ENCODE measurements at regions not wholly inside any gene's neighbourhood (a gene's known extent, or its start where the extent isn't known, plus 50 kb on each side); places are given as distances from the start of the nearest gene placed in this dataset.
A peak's percentile ranks its signal among the peaks of the same experiment; 100 is the strongest.

DNA sequence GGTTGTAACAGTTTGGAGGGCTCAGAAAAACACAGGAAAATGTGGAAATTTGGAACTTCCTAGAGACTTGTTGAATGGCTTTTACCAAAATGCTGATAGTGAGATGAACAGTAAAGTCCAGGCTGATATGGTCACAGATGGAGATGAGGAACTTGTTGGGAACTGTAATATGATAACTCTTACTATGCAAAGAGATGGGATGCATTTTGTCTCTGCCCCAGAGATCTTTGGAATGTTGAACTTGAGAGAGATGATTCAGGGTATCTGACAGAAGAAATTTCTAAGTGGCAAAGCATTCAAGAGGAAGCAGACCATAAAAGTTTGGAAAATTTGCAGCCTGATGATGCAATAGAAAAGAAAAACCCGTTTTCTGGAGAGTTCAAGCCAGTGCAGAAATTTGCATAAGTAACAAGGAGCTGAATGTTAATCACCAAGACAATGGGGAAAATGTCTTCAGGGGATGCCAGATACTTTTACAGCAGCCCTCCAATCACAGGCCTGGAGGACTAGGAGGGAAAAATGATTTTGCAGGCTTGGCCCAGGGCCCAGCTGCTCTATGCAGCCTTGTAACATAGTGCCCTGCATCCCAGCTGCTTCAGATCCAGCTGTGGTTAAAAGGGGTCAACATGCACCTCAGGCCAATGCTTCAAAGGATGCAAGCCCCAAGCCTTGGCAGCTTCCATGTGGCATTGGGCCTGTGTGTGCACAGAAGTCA, 572.7 kb upstream of the ATP2B1 start:
- Mint-ChIP-seq H3K9me3 (peaks cover 0 to 8% of the 10 kb centered on the region in 2 donors), H3K27ac (no peak overlapping the region), H3K36me3 (ENCODE audit: insufficient read depth) (no peaks in the 10 kb centered on the region), H3K4me1 (ENCODE audit: low read depth in 2 of 2) (peaks cover 0 to 4% of the 10 kb centered on the region in 2 donors), H3K4me3 (no peak overlapping the region), H3K27me3 (no peaks in the 10 kb centered on the region)
- DNase-seq: no peak
- no peak for ATAC-seq (replicated peaks)

DNA sequence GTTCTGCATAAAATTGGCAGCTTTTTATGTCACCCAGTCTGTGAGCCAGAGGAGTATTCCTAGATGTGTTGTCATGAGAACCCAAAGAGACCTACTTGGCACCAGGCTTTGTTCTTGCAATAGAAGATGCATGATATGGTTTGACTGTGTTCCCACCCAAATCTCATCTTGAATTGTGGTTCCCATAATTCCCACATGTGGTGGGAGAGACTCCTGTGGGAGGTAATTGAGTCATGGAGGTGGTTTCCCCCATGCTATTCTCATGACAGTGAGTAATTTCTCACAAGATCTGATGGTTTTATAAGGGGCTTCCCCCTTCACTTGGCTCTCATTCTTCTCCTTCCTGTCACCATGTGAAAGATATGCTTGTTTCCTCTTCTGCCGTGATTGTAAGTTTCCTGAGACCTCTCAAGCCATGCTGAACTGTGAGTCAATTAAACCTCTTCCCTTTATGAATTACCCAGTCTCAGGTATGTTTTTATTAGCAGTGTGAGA, 572.0 kb upstream of the ATP2B1 start:
- no peak overlapping the region for H3K4me3 Mint-ChIP-seq
- no peaks in the 10 kb centered on the region for H3K36me3 Mint-ChIP-seq (ENCODE audit: insufficient read depth)
- peak; percentile 39 for ATAC-seq (replicated peaks)
- H3K27me3 Mint-ChIP-seq: no peaks in the 10 kb centered on the region
- peaks cover 0 to 4% of the 10 kb centered on the region in 2 donors for H3K4me1 Mint-ChIP-seq (ENCODE audit: low read depth in 2 of 2)
- H3K27ac Mint-ChIP-seq: no peak overlapping the region
- DNase-seq: no peak
- H3K9me3 Mint-ChIP-seq: peaks cover 0 to 8% of the 10 kb centered on the region in 2 donors

DNA sequence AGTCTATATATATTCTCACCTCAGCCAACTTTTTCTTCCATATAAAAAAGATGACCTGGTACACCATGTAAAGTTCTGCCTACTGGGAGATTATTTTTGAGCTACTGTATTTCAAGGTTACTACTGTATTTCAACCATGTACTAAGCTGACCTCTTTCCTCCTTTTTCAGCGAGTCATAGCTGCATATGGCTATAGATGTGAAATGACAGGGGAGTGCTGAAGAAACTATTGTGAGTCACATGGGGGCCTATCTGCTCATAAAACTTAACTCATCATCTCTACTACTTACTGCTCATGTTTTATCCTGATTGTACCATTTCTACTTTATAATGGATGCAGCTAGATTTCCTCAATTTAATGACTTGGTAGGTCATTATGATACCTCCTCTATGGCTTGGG, 571.4 kb upstream of the ATP2B1 start:
- DNase-seq: no peak
- peaks cover 0 to under 1% of the 10 kb centered on the region in 2 donors for H3K27me3 Mint-ChIP-seq
- no peak overlapping the region for H3K27ac Mint-ChIP-seq
- H3K4me3 Mint-ChIP-seq: no peak overlapping the region
- H3K9me3 Mint-ChIP-seq: peaks cover 0 to 8% of the 10 kb centered on the region in 2 donors
- peaks cover 0 to 4% of the 10 kb centered on the region in 2 donors for H3K4me1 Mint-ChIP-seq (ENCODE audit: low read depth in 2 of 2)
- no peaks in the 10 kb centered on the region for H3K36me3 Mint-ChIP-seq (ENCODE audit: insufficient read depth)
- no peak for ATAC-seq (replicated peaks)

DNA sequence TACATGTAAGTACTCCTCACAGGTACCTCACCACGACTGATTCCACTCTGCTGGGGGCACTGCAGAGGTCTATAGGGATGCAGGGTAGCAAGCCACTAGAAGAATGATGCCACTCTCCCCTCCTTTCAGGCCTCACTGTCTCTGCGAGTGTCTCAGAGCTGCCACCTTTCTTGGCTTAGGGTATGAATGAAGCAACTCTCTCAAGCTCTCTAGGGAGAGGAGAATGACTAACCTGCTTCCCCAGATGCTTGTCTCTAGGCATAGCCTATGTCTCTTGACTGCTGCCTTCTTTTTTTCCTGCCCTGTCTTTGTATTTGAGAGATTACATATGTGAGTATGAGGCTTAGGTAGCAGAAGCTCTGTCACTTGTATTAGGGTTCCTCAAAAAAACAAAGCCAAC, 566.5 kb upstream of the ATP2B1 start:
- ATAC-seq (replicated peaks) (no peak), DNase-seq (no peak)
- Mint-ChIP-seq H3K4me3 (no peak overlapping the region), H3K27me3 (peaks cover 0 to 7% of the 10 kb centered on the region in 2 donors), H3K27ac (no peak overlapping the region), H3K36me3 (ENCODE audit: insufficient read depth) (no peaks in the 10 kb centered on the region), H3K9me3 (no peaks in the 10 kb centered on the region), H3K4me1 (ENCODE audit: low read depth in 2 of 2) (no peaks in the 10 kb centered on the region)

DNA sequence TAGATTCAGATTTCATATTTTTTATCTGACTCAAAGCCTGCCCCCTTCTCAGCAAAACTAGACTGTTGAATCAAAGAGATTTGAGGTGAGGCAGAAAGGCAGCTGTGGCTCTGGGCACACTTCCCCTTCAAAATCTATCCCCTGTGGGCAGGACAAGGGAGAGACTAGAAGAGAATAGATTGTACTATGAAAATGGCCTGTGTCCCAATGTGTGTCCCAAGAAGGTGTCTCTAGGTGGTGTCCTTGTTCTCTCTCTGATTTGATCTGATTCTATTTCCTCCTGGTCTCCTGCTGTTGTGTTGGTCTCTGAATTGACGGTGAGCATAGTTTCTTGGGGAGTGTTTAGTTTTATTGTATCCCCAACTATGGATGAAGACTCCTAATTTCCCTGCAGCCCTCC, 565.8 kb upstream of the ATP2B1 start:
- Mint-ChIP-seq H3K9me3 (no peaks in the 10 kb centered on the region), H3K36me3 (ENCODE audit: insufficient read depth) (no peaks in the 10 kb centered on the region), H3K27me3 (peaks cover 0 to 7% of the 10 kb centered on the region in 2 donors), H3K27ac (no peak overlapping the region), H3K4me3 (no peak overlapping the region), H3K4me1 (ENCODE audit: low read depth in 2 of 2) (no peaks in the 10 kb centered on the region)
- ATAC-seq (replicated peaks) (no peak), DNase-seq (no peak)

DNA sequence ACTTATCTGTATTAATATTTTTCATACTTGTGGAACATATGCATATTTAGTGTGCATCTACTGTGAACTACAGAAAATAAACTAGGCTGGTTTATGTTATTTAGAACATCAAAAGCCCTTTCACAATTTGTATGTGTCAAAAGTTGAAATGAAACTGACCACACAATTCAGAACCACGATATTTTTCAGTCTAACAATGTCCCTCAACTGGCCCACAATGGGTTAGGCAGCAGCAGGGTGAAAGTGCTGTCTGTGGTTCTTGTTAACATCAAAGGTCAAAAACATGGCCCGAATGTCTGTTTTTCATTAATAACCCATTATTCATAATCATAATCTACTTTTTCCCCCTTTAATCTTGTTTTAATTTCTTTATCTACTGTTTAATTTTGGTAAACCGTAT, 559.9 kb upstream of the ATP2B1 start:
- no peaks in the 10 kb centered on the region for H3K9me3 Mint-ChIP-seq
- ATAC-seq (replicated peaks): no peak
- H3K27me3 Mint-ChIP-seq: peaks cover 0 to 6% of the 10 kb centered on the region in 2 donors
- peaks cover 3% of the 10 kb centered on the region for H3K36me3 Mint-ChIP-seq (ENCODE audit: insufficient read depth)
- H3K4me1 Mint-ChIP-seq (ENCODE audit: low read depth in 2 of 2): no peaks in the 10 kb centered on the region
- no peak overlapping the region for H3K27ac Mint-ChIP-seq
- no peak for DNase-seq
- no peak overlapping the region for H3K4me3 Mint-ChIP-seq

DNA sequence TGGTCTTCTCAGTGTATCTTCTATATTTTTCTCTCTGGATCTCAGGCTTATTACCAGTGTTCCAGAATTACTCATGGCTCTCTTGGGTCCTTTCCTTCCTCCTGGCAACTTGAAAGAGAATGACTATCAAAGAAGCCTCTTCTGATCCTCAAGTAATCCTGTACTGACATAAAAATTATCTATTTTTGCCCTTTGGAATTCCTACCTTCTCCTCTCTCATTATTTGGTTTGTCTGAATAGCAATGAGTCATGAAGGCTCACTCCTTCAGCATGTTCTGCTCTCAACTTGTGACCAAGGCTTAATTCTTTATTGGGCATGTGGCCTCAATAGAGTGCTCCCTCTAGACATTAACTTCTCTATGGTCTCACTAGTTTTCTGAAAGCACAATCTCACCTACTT, 553.6 kb upstream of the ATP2B1 start:
- Mint-ChIP-seq H3K4me3 (no peak overlapping the region), H3K27ac (no peak overlapping the region), H3K9me3 (no peaks in the 10 kb centered on the region), H3K36me3 (ENCODE audit: insufficient read depth) (peaks cover 6% of the 10 kb centered on the region), H3K4me1 (ENCODE audit: low read depth in 2 of 2) (no peaks in the 10 kb centered on the region), H3K27me3 (peaks cover 0 to 17% of the 10 kb centered on the region in 2 donors)
- DNase-seq (no peak), ATAC-seq (replicated peaks) (no peak)

DNA sequence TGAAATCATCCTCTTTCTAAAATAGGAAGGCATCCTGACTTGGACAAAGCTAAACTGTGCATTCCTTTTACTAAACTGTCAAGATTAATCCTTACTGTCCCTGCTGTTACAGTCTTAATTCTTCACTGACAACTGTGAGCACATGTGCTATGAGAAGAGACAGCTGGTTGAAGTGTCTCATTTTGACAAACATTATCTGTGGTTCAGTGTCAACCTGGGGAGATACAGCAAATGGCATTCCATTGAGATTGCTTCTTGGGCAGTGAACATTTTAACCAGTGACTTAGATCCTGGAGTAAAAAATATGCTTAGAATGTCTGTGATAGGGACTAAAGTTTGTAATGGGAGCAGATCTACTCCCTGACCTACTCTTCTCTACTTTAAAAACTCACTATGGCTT, 552.6 kb upstream of the ATP2B1 start:
- Mint-ChIP-seq H3K4me3 (no peak overlapping the region), H3K4me1 (ENCODE audit: low read depth in 2 of 2) (no peaks in the 10 kb centered on the region), H3K27me3 (peaks cover 0 to 17% of the 10 kb centered on the region in 2 donors), H3K36me3 (ENCODE audit: insufficient read depth) (peaks cover 6% of the 10 kb centered on the region), H3K27ac (no peak overlapping the region), H3K9me3 (no peaks in the 10 kb centered on the region)
- no peak for ATAC-seq (replicated peaks)
- no peak for DNase-seq

DNA sequence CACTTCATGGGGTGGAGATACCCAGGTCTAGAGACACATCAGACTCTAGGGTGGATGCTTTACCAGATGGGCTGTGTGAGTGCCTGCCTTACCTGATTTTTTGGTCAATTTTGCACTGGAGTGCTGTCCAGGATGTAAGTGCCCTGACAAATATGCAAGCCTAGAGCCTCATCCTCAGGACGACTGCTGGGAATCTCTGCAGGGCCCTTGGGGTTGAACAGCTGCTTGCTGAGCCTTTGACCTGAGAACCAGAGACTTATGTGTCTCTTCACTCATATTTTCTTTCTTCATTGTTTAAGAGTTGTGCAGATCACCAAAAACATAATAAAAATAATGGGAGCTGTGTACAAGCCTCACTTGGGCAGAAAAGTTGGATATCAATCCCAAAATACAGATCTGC, 551.5 kb upstream of the ATP2B1 start:
- no peak for ATAC-seq (replicated peaks)
- Mint-ChIP-seq H3K4me3 (no peak overlapping the region), H3K27me3 (peaks cover 0 to 14% of the 10 kb centered on the region in 2 donors), H3K36me3 (ENCODE audit: insufficient read depth) (peaks cover 2% of the 10 kb centered on the region), H3K27ac (no peak overlapping the region), H3K9me3 (no peaks in the 10 kb centered on the region), H3K4me1 (ENCODE audit: low read depth in 2 of 2) (no peaks in the 10 kb centered on the region)
- DNase-seq: no peak

DNA sequence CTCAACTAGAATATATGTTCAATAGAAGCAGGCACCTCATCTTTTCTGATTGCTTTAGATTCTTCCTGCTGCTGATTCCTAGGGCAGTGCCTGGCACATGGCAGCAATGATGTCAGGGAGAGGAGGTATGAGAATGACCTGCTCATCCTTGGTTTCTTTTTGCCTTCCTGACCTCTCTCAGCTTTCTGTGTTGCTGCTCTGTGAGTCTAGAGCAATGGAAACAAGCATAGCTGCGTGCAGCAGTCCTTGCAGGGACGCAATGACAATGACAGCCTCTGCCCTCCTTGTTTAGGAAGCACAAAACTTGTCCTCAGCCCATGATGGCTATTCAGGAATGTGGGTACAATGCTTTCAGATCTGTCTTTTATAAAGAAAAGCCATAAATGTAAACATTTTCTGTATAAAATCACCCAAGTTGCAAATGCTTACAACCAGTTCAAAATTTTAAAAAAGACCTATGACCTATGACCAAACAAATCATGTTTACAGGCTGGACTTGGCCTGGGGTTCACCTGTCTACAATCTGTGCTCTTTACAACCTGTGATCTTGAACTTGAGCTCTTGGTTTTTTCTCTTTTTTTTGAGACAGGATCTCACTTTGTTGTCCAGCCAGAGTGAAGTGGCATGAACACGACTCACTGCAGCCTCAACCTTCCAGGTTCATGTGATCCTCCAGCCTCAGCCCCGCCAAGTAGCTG, 549.4 kb upstream of the ATP2B1 start:
- peaks cover 2% of the 10 kb centered on the region for H3K36me3 Mint-ChIP-seq (ENCODE audit: insufficient read depth)
- H3K4me1 Mint-ChIP-seq (ENCODE audit: low read depth in 2 of 2): peaks cover 8 to 11% of the 10 kb centered on the region in 2 donors
- DNase-seq (no peak), ATAC-seq (replicated peaks) (no peak)
- peaks cover 0 to 7% of the 10 kb centered on the region in 2 donors for H3K27me3 Mint-ChIP-seq
- H3K27ac Mint-ChIP-seq: no peak overlapping the region
- no peak overlapping the region for H3K4me3 Mint-ChIP-seq
- H3K9me3 Mint-ChIP-seq: no peaks in the 10 kb centered on the region

DNA sequence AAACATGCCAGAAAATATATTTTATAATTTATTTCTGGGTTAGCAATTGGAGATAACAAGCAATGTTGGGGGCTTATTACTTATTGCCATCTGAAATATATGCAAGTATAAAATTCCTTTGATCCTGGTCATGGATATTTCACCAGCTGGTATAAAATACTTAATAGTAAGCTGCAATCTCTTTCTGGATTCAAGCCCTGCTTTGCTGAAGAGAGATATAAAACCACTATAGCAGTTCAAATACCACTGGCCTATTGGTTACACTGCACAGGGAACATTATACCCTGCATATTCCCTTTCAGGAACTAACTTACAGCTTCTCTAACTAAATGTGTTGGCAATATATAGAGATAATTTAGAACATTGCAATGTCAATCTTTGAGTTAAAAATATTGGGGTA, 546.2 kb upstream of the ATP2B1 start:
- DNase-seq (no peak), ATAC-seq (replicated peaks) (no peak)
- Mint-ChIP-seq H3K4me3 (no peak overlapping the region), H3K27me3 (no peaks in the 10 kb centered on the region), H3K9me3 (no peaks in the 10 kb centered on the region), H3K36me3 (ENCODE audit: insufficient read depth) (peaks cover 2% of the 10 kb centered on the region), H3K4me1 (ENCODE audit: low read depth in 2 of 2) (peaks cover 10 to 11% of the 10 kb centered on the region in 2 donors), H3K27ac (no peak overlapping the region)

DNA sequence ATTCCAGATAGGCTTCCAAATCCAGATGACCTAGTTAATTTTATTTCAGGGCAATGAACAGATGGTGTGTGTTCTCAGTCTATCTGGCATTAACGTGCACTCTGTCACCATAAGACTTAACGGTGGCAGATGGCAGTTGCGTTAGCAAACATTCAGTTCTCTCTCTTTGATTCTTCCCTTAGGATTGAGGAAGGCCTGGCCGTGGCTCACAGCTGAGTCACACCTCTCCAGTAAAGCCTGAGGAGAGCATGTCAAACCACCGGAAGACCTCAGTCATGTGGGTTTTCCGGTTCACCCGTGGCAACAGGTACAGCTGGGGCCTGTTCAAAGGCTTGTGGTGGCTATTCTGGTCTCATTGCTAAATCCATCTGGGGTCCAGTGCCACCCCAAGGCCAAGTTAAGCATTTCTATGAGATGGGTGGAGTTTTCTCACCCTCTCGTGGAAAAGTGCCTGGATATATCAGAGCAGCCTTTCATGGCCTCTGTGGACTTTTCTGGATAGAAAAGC, 545.1 kb upstream of the ATP2B1 start:
- H3K4me1 Mint-ChIP-seq (ENCODE audit: low read depth in 2 of 2): peaks cover 10 to 11% of the 10 kb centered on the region in 2 donors
- DNase-seq: peak; percentile 4 to 12 (median 7)
- peak overlapping the region in 1 of 2 donors; percentile 75 for H3K27ac Mint-ChIP-seq
- no peaks in the 10 kb centered on the region for H3K9me3 Mint-ChIP-seq
- no peaks in the 10 kb centered on the region for H3K27me3 Mint-ChIP-seq
- ATAC-seq (replicated peaks): peak; percentile 94
- H3K4me3 Mint-ChIP-seq: peak overlapping the region in 1 of 2 donors; percentile 47
- H3K36me3 Mint-ChIP-seq (ENCODE audit: insufficient read depth): peaks cover under 1% of the 10 kb centered on the region

DNA sequence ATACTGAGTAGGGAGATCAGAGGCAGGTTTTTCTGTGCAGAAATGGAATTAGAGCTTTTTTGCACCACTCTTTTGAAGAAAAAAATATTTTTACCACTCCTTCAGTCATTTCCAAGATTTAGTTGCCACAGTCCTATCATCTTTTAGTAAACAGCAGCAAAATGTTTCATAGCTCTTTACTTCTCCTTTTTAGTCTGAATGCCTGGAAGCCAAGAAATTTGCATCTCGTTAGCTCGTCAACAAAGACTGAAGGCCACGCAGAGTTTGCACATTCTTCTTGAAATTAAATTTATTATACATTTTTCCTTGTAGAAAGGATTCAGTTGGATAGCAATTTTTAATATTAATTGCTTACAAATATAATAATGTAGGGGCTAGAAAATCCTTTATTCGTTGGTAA, 544.5 kb upstream of the ATP2B1 start:
- Mint-ChIP-seq H3K4me3 (no peak overlapping the region), H3K27ac (no peak overlapping the region), H3K36me3 (ENCODE audit: insufficient read depth) (no peaks in the 10 kb centered on the region), H3K4me1 (ENCODE audit: low read depth in 2 of 2) (peaks cover 10 to 11% of the 10 kb centered on the region in 2 donors), H3K9me3 (no peaks in the 10 kb centered on the region), H3K27me3 (no peaks in the 10 kb centered on the region)
- ATAC-seq (replicated peaks) (no peak), DNase-seq (no peak)

DNA sequence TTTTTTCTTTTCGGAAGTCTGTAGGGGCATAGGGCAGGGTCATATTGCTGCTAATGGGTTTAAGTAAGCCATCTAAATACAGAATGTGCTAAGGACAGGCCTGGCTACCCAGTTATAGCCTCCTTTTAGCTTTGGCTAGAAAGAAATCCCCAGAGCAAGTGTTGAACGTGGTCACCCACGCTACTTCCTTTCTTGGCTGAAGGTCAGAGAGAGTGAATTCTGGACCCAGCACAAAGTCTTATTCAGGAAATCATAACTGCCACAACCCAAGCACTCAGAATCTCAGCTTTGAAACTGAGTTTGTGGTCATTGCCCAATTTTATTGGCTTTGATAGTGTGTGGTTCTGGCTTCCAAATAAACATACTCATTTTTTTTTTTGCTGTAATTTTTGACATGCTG, 542.1 kb upstream of the ATP2B1 start:
- Mint-ChIP-seq H3K9me3 (no peaks in the 10 kb centered on the region), H3K27me3 (no peaks in the 10 kb centered on the region), H3K4me3 (no peak overlapping the region), H3K4me1 (ENCODE audit: low read depth in 2 of 2) (peaks cover 10 to 11% of the 10 kb centered on the region in 2 donors), H3K36me3 (ENCODE audit: insufficient read depth) (no peaks in the 10 kb centered on the region), H3K27ac (no peak overlapping the region)
- ATAC-seq (replicated peaks) (no peak), DNase-seq (no peak)
